BJ (cell line): ENCODE measurements at regions not wholly inside any gene's neighbourhood (a gene's known extent, or its start where the extent isn't known, plus 50 kb on each side); places are given as distances from the start of the nearest gene placed in this dataset.

Experiments used
- CTCF ChIA-PET: fragments of 350-600 bp; formaldehyde crosslinking; extraction: SDS; loops from one replicate; lab custom pipeline; 2021; ENCODE audit warnings: antibody characterized with exemption, inconsistent platforms; lab: Yijun Ruan, JAX
- POLR2A ChIA-PET: fragments of 300-600 bp; sonication (Branson Sonifier 250); formaldehyde crosslinking; extraction: SDS; loops from one replicate; lab custom pipeline; 2021; ENCODE audit warnings: antibody characterized with exemption; lab: Charles Lee
- DNase-seq: peaks from one replicate; pipeline ENCODE4 v3.0.0-alpha.2; 2011; ENCODE audit warnings: low read depth
- H3K27me3 ChIP-seq: 2 replicates; pipeline ENCODE4 v1.6.0; 2011; ENCODE audit warnings: low read length; ENCODE audit not compliant: control insufficient read depth, insufficient read depth
- H3K36me3 ChIP-seq: 2 replicates; pipeline ENCODE4 v1.5.1; 2011; ENCODE audit warnings: low read length; ENCODE audit not compliant: control insufficient read depth, insufficient read depth
- H3K4me3 ChIP-seq: 2 replicates; pipeline ENCODE4 v1.5.1; 2011; ENCODE audit warnings: low read depth, mild to moderate bottlenecking, control low read depth, low read length
- CTCF ChIP-seq: IDR thresholded peaks from 2 replicates; pipeline ENCODE4 v1.5.1; 2011; ENCODE audit warnings: low read depth, mild to moderate bottlenecking, control low read depth, inconsistent platforms, low read length, moderate library complexity; ENCODE audit not compliant: insufficient read depth

GRCh38 chr6:40210628-40211056, 276.4 kb upstream of the MOCS1 start:
- Histone ChIP-seq H3K4me3 (no peak overlapping the region), H3K36me3 (no peaks in the 10 kb centered on the region), H3K27me3 (no peaks in the 10 kb centered on the region)
- ChIA-PET POLR2A (no interaction called here), CTCF (no interaction called here)
- TF ChIP-seq CTCF, result no peak
- no peak for DNase-seq

- DNase-seq, result no peak
- ChIA-PET CTCF (interaction anchor here (1.1 kb wide), 1 partner anchor 30 kb away, joined by 3 read pairs; no protein-coding TSS in a partner anchor), POLR2A (no interaction called here)
- no peaks in the 10 kb centered on the region for H3K27me3 ChIP-seq
- no peaks in the 10 kb centered on the region for H3K36me3 ChIP-seq
- no peak for TF ChIP-seq CTCF
- H3K4me3 ChIP-seq, result no peak overlapping the region
These were observed 271.5 kb upstream of the MOCS1 start for GRCh38 chr6:40205801-40206200.

- ChIA-PET CTCF (no interaction called here), POLR2A (no interaction called here)
- H3K27me3 ChIP-seq, result no peaks in the 10 kb centered on the region
- no peak overlapping the region for H3K4me3 ChIP-seq
- H3K36me3 ChIP-seq, result no peaks in the 10 kb centered on the region
- DNase-seq, result no peak
- no peak for TF ChIP-seq CTCF
These were observed 270.7 kb upstream of the MOCS1 start for GRCh38 chr6:40205004-40205403.

- Histone ChIP-seq H3K27me3 (no peaks in the 10 kb centered on the region), H3K36me3 (no peaks in the 10 kb centered on the region), H3K4me3 (no peak overlapping the region)
- ChIA-PET POLR2A (no interaction called here), CTCF (no interaction called here)
- no peak for TF ChIP-seq CTCF
- no peak for DNase-seq
These were observed 263.1 kb upstream of the MOCS1 start for GRCh38 chr6:40197371-40197770.

GRCh38 chr6:40196135-40196518, 261.9 kb upstream of the MOCS1 start:
- no peak for DNase-seq
- Histone ChIP-seq H3K36me3 (no peaks in the 10 kb centered on the region), H3K4me3 (no peak overlapping the region), H3K27me3 (no peaks in the 10 kb centered on the region)
- ChIA-PET POLR2A (no interaction called here), CTCF (no interaction called here)
- TF ChIP-seq CTCF, result no peak
